GM21786 (cell line): ENCODE measurements at regions not wholly inside any gene's neighbourhood (a gene's known extent, or its start where the extent isn't known, plus 50 kb on each side); places are given as distances from the start of the nearest gene placed in this dataset.
"Not testable (repeated sequence)": the region's sequence is repeated elsewhere in the genome, so short reads cannot be mapped to it uniquely, and the experiment has no call there.

Experiments
- ATAC-seq: cut with Tn5 transposase; IDR thresholded peaks from one replicate; pipeline ENCODE4 v1.9.1; 2021; ENCODE audit not compliant: unreplicated experiment

DNA sequence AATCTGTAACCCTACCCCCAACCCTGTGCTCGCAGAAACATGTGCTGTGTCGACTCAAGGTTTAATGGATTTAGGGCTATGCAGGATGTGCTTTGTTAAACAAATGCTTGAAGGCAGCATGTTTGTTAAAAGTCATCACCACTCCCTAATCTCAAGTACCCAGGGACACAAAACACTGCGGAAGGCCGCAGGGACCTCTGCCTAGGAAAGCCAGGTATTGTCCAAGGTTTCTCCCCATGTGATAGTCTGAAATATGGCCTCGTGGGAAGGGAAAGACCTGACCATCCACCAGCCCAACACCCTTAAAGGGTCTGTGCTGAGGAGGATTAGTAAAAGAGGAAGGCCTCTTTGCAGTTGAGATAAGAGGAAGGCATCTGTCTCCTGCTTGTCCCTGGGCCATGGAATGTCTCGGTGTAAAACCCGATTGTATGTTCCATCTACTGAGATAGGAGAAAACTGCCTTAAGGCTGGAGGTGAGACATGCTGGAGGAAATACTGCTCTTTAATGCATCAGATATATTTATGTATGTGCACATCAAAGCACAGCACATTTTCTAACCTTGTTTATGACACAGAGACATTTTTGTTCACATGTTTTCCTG, 94.4 kb downstream of the LSM3 start:
- not testable (repeated sequence) for ATAC-seq

DNA sequence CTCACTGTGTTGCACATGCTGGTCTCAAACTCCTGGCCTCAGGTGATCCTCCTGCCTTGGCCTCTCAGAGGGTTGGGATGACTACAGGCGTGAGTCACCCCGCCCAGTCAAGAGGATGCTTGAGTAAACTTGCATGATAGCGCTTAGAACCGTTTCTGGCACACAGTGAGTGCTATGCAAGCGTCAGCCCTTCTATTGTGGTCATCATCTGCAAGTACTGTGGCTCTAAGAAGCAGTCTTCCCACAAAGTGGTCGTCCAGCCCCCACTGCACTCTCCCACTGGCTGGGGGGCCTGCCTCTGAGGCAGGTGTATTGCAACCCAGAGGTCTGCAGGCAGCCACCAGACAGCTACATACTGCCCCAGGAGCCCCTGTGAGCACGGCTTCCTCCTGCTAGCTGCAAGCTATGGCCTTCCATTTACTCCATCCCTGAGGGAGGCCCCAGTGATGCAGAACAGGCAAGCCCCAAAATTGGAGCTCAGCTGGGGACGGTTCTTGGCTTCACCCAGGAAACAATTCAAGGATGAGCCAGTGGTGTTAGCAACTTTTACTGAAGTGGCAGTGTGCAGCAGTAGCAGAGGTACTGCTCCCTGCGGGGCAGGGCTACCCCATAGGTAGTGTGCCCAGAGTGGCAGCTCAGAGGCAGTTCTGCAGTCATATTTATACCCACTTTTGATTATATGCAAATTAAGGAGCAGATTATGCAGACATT, 95.4 kb downstream of the LSM3 start:
- ATAC-seq = no peak

DNA sequence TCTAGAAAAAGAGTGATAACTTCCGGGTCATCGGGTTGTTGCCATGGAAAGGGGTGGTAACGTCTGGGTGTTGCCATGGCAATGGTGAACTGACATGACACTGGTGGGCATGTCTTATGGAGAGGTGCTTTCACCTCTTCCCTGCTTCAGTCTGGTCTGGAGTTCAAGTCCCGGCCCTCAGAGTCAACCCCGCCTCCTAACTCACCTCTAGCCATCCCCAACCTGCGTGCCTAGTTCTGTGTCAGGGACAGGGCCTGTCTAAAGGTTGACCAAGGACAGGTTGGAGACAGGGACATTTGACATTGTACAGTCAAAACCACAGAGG, 96.0 kb downstream of the LSM3 start:
- no peak for ATAC-seq

DNA sequence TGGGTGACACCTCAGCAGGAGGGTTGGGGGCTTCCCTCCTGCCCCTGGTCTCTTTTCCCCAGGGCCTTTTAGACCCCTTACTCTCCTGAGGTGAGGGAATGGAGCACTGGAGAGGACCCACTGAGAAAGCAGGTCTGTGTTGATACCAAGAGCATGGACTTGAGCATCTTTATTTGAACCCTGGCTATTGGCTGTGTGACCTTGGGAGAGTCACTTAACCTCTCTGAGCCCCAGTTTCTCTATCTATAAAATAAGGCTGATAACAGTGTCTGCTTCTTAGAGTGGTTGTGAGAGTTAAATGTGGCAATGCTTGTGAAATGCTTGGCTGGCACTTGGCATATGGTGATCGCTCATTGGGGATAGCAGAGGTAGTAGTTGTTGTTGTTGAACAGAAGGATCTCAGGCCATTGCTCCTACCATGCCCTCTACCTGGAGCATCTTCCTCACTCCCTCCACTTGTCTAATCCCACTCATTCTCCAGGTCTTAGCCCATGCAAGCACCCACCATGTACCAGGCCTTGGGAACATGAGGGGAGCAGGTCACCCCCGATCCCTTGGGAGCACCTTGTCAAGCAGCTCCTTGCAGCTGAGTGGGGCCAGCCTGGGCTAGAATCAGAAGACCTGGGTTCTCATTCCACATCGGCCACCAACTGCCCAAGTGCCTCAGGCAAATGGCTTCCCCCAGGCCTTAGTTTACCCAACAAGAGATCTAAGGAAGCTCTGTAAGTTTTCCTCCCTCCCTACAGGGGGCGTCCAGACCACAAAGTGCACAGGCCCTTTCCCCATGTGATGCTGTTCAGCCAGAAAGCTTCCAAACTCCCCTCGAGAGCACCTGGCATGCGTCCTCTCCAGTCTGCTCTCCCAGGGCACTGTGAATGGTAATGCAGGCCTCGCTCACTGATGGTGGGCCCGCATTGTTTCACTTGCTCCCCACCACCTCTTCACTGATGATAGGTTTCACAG, 96.7 kb downstream of the LSM3 start:
- no peak for ATAC-seq

DNA sequence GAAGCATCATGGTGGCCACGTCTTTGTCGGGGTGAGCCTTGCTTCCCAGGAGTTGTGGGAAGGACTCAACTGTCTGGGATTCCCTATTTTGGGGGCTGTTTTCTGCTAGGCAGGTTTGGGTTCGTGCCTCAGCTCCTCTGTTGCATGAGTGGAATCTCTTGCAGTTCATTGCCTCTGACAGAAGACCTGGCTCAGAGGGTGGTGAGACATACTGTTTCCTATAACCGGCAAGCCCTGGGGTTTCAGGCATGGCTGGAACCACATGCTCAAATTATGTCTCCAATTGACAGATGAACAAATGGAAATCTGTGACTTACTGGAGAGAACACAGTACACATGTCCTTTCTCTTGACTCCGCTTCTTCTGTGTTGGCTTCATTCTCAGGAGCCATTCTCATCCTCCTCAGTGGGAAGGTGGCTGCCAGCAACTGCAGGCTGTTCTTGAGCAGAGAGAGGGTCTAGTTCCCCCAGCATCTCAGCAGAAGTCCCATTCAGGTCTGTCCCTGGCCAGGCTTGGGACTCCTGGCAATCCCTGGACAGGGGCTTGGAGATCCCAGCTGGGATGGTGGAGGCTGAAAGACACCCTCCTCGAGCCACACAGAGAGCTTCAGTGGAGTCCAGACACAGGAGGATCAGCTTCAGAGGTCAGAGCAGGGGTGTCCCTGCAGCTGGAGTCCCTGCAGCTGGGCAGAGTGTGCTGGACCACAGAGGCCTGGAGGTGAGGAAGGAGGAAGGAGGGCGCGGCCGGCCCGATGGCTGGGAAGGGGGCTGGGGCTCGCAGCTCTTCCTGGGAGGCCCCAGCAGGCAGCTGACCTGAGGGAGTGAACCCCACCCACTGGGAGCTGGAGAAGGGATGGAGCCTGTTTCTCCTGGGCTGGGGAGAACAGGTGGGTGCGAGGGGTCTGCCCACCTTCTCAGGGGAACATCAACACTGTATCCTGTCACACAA, 97.6 kb downstream of the LSM3 start:
- no peak for ATAC-seq

DNA sequence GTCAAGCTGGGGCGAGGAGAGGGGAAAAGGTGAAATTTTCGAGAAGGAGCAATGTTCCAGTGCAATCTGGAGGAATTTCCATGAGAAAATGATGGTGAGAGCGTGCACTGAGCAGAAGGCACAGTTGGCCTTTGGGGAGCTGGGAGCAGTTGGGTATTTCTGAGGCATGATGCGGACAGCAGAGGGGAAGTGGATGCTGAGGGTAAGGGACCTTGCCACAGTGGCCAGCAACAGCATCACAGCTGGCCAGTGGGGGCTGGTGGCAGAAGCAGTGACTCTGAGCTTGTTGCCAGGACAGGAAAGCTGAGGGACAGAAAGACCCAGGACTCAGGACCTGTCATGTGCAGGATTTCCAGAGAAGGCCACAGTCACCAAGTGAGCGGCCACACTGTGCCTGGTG, 98.9 kb downstream of the LSM3 start:
- ATAC-seq = no peak

DNA sequence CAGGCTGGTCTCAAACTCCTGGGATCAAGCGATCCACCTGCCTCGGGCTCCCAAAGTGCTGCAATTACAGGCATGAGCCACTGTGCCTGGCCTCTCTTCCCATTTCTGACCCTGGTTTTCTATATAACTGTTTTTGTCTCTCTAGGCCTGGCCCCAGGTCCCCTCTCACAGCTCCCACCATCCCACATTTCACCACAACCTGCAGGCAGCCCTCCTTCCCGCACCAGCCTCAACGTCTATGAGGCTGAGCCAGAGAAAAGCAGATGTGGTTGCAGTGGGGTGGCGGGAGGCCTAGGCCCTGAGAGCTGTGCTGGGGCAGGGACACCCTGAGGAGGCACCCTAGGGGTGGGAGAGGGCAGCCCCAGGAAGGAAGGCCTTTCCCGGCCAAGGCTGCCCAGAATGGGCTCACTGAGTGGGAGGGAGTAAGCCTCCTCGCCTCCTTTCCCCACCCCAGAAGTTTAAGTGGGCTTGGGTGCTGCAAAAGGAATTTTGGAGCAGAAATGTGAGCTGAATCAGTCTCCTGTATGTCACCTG, 99.7 kb downstream of the LSM3 start:
- no peak for ATAC-seq

DNA sequence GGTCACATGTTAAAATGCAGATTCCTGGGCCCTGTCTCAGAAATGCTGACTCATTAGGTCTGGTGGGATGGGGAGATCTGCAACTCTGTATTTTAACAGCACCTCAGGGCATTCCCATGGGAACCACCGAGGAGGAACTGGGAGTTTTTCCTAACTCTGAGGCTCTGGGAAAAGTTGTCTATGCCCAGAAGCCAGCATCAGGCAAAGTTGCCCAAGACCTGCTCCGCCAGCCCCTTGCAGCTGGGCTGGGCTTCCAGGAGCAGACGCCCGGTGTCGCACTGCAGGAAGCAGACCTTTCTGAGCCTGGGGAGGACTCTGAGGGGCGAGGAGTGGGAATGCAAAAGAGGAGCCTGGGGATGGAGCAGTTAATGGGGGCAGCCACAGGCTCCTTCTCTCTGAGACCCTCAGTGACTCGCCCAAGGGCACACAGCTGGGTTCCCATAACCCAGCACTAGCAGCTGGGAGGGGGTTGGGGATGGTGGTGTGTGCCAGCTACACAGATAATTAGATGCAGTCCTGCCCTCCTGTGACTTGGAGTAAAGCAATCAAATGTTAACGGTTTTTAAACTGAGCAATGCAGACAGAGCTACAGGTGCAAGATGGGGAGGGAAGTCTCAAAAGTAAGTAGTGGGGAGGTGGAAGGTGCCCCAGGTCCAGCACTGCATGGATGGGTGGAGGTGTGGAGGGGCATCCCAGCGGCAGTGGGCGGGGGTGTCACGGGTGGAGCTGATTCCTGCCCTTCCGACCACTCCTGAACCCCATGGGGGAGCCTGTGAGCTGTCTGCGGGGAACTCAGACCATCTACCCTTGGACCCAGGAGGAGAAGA, 100.4 kb downstream of the LSM3 start:
- ATAC-seq = no peak

DNA sequence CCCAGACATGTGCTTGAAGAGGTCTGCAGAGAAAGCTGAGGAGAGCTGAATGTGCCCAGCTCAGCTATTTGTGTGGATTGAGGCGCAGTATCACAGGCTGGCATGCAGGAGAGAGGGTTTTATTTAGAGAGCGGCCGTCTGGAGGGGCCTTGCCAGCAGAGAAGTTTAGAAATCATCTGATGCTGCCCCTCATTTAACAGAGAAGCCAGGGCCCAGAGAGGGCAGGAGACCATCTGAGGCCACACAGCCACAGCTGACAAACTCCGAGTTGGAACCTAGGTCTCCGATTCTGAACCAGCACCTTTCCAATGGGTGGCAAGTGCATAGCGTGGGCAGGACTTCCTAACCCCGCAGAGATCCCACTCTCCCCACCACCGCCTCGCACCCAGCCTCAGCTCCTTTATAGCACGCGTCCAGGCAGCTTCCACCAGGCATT, 101.0 kb downstream of the LSM3 start:
- ATAC-seq = no peak

DNA sequence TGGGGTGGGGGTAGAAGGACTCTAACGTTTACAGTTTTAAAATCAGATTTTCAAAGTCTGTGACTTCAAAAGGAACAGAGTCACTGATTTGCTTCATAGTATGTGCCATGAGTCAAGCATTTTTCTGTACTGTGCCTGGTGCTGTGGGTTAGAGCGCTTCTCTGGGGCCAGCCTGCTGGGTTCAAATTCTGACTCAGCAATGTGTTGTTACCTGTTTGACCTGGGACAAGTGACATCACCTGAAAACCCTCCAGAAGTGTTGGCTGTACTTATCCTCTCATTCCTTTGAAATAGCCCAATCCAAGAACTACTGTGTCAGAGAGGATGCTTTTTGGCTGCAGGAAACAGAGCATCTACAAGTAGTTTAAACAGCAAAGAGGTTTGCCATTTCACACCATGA, 101.7 kb downstream of the LSM3 start:
- ATAC-seq = no peak

DNA sequence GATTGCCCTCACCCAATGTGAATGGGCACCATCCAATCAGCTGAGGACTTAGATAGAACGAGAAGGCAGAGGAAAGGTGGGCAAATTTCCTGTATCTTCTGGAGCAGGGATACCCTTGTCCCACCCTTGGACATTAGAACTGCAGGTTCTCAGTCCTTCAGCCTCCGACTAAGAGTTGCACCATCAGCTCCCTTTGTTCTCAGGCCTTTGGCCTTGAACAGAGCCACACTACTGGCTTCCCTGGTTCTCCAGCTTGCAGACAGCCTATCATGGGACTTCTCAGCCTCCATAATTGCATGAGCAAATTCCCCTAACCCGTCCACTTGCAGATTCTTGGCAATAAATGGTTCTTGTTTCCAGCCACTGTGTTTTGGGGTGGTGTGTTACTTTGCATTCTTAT, 102.4 kb downstream of the LSM3 start:
- ATAC-seq = no peak

DNA sequence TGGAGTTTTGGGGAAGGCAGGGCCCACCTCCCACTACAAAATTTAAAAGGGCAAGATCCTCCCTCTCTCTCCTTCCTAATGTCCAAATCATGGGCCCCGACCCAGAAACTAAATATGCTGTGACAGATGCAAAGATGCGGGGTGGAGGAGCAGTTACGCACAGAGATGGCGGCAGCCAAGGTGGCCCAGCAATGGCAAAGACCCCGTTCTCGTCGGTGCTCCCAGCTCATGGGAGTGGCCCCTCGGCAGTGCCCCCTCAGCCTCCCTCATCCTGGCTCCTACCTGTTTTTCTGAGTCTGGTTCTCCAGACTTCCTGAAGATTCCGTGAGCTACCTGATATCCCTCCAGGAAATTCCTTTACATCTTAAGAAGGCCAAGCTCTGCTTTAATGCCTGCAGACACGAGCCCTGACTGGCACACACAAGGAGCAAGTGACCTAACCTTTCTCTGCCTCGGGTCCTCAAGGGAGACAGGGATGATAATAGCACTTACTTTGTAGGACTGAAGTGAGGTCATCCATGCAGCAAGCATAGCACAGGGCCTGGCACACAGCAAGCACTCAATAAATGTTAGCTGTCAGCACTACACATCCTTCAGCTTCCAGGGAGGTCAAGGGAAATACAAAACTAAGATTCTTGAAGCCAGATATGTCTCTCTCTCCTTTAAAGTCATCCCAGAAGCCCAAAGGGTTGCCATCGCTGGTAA, 103.5 kb downstream of the LSM3 start:
- ATAC-seq = no peak

DNA sequence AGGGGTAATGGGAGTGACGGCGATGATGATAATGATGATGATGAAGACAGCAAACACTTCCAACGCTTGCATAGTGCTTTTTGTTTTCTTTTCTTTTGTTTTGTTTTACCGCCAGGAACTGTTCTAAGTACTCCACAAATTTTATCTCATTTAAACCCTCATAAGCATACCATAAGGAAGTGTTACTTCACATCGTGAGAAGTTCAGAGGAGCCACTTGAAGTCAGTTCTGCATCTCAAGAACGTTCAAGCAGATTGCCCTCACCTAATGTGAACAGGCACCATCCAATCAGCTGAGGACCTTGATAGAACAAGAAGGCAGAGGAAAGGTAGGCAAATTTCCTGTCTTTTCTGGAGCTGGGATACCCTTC, 104.1 kb downstream of the LSM3 start:
- ATAC-seq = no peak

DNA sequence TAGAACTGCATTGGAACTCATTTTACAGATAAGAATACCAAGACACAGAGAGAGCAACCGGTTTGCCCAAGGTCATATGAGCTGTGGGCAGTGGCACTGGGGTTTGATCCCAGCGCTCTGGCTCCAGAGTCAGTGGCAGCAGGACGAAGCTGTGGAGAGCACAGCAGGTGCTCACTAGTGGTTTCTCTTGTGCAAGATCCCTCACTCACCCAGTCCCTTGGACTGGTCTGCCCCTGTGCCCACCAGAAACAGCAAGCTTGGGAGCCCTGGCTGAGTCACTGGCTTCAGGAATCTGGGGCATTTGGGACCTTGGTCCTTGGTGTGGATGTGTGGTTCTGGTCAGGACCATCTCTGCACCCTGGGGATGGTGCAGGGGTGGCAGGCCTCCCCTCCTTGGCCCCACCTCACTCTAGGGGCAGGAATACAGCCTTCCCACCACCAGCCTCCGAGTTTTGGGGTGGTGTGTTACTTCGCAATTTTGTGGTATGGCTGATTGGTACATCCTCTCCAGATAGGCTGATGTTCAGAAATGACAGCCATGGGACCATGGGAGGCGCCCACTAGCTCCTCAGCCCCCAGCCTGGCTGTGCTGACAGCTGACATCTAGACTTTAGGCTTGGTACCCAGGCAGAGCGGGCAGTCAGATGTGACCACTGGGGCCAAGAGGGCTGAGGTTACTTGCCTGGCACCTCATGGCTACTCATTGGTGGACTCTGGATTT, 104.6 kb downstream of the LSM3 start:
- no peak for ATAC-seq

DNA sequence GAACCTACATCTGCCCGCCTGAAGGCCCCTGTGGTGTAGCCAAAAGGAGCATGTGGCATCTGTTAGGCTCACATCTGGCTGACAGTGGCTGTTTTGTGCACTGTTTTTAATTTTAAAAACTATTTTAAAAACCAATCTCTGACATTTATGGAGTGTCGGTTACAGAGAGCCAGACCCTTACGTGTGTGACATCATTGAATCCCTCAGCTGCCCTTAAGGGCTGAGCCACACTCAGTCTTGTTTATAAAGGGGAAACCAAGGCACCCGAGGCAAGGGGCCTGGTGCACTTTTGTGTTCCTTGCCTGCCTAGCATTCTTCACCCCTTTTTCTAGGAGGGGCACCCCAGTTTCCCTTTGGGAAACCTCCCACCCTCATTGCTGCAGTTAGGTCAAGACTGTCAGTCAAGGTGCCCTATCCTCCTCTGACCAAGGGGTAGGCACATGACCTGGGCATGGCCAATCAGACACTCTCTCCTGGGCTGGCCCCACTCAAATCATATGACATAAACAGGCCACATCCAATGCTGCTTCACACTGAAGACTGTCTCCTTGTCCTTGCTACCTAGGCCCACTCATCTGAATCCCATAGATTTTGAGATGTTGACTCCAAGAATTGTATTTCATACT, 105.3 kb downstream of the LSM3 start:
- ATAC-seq = no peak

DNA sequence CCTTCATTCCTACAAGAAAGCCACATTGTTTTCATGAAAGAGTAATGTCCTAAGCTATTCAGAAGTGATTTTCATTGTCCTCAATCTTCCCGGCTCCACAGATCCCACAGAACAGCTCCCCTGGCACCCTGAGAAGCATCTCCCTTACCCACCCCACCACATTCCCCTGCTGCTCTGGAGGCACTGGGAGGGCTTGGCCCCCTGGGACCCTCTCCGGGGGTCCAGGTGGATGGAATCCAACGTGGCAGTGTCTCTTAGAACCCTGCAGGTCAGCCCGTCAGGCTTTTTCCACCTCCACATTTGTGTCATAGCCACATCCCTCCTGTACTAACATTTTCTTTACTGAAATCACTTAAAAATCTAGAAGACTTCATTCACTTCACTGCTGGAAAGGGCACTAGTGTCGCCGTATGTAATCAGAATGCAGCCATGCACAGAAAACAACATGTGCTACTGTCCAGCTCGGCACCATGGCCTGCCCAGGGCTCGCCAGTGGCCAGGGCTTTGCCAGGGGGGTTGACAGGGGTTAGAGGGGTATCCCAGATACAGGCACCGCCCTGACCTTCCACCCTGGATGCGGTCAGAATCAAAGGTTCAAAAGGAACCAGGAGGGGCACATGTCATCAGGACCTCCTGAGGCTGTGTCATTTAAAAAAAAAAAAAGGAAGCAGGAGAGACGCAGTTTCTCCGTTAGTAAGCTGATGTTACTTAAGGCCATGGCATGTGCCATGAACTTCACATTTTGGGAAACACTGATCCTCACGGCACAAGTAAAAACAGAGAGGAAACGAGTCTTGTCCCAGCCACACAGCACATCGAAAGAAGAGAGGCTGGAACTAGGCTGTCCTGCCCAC, 106.3 kb downstream of the LSM3 start:
- ATAC-seq = no peak

DNA sequence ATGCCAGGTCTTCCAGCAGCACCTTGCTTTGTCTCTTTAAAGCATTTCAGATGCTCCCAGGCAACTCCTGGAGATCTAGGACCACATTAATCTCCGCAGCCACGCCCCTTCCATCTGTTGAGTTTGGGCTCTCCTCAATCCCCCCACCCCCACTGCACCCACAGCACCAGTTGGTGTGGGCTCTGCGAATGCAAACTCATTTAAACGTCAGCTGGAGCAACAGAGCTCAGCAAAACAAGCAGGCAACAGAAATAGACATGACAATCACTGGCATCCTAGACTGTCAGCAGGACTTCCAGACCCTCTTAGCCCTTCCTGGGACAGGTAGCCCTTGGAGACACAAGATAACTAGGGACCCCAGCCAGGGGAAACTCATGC, 106.9 kb downstream of the LSM3 start:
- no peak for ATAC-seq
